A673 (cell line): ENCODE measurements at regions not wholly inside any gene's neighbourhood (a gene's known extent, or its start where the extent isn't known, plus 50 kb on each side); places are given as distances from the start of the nearest gene placed in this dataset.

Source experiments
- BruUV-seq: library from RNA; stranded (reverse); fragments of 400-500 nt; replicated peaks from 2 replicates; lab custom pipeline; 2021; lab: Mats Ljungman, UMichigan
- CTCF ChIA-PET: fragments of 300-600 bp; sonication (Branson Sonifier 250); formaldehyde crosslinking; loops from one replicate; lab custom pipeline; 2022; ENCODE audit warnings: antibody characterized with exemption; lab: Charles Lee
- POLR2A ChIA-PET: fragments of 300-600 bp; sonication (Branson Sonifier 250); formaldehyde crosslinking; loops from one replicate; lab custom pipeline; 2022; ENCODE audit warnings: antibody characterized with exemption; ENCODE audit not compliant: low non-redundant PET; lab: Charles Lee
- DNase-seq: peaks from one replicate; pipeline ENCODE4 v3.0.0-alpha.2; 2015; ENCODE audit warnings: low spot score
- H3K27ac ChIP-seq: fragments of 200-600 bp; sonication (generic); 2 replicates; pipeline ENCODE4 v1.5.1; 2016; ENCODE audit warnings: mixed run types, low read depth, mild to moderate bottlenecking, mixed read lengths, antibody characterized with exemption, low read length; ENCODE audit not compliant: poor library complexity, severe bottlenecking
- H3K27me3 ChIP-seq: fragments of 200-600 bp; sonication (generic); replicated peaks from 2 replicates; pipeline ENCODE4 v1.6.1; 2017; ENCODE audit warnings: mixed run types, low read depth, mild to moderate bottlenecking, mixed read lengths, antibody characterized with exemption, low read length; ENCODE audit not compliant: insufficient read depth, poor library complexity
- H3K36me3 ChIP-seq: fragments of 200-600 bp; sonication (generic); 2 replicates; pipeline ENCODE4 v1.6.1; 2016; ENCODE audit warnings: mixed run types, mild to moderate bottlenecking, mixed read lengths, antibody characterized with exemption, low read length; ENCODE audit not compliant: insufficient read depth, poor library complexity, severe bottlenecking
- H3K4me1 ChIP-seq: fragments of 200-600 bp; sonication (generic); 2 replicates; pipeline ENCODE4 v1.6.1; 2017; ENCODE audit warnings: mixed run types, mild to moderate bottlenecking, mixed read lengths, antibody characterized with exemption, low read length; ENCODE audit not compliant: insufficient read depth, poor library complexity, severe bottlenecking
- H3K4me3 ChIP-seq: fragments of 200-600 bp; sonication (generic); 2 replicates; pipeline ENCODE4 v1.5.1; 2016; ENCODE audit warnings: low read depth, mixed run types, mild to moderate bottlenecking, mixed read lengths, low read length; ENCODE audit not compliant: poor library complexity, severe bottlenecking
- H3K9me3 ChIP-seq: fragments of 200-600 bp; sonication (generic); 2 replicates; pipeline ENCODE4 v1.6.1; 2016; ENCODE audit warnings: mixed run types, low read depth, mild to moderate bottlenecking, mixed read lengths, antibody characterized with exemption, low read length; ENCODE audit not compliant: poor library complexity, severe bottlenecking
- CTCF ChIP-seq: fragments of 300-800, 200-600 bp; sonication (generic); conservative IDR thresholded peaks from 2 replicates; pipeline ENCODE4 v1.5.1; 2017; ENCODE audit warnings: low read depth, mild to moderate bottlenecking, antibody characterized with exemption, low read length, moderate library complexity, mixed read lengths
- EZH2 ChIP-seq: fragments of 200-600 bp; sonication (generic); IDR thresholded peaks from 2 replicates; pipeline ENCODE4 v1.6.1; 2017; ENCODE audit warnings: borderline replicate concordance, low read depth, mild to moderate bottlenecking, mixed read lengths, antibody characterized with exemption, low read length; ENCODE audit not compliant: poor library complexity, severe bottlenecking
- intact Hi-C: fragments of 100-400 bp; cut with micrococcal nuclease; formaldehyde crosslinking; loops from one replicate; pipeline ENCODE4 v1.10.0; 2022; ENCODE audit not compliant: unreplicated experiment

- Histone ChIP-seq H3K9me3 (no peaks in the 10 kb centered on the region), H3K27ac (no peak overlapping the region), H3K36me3 (no peaks in the 10 kb centered on the region), H3K27me3 (no peaks in the 10 kb centered on the region), H3K4me3 (no peak overlapping the region), H3K4me1 (no peaks in the 10 kb centered on the region)
- CTCF ChIA-PET, result no interaction called here
- POLR2A ChIA-PET, result no interaction called here
- TF ChIP-seq CTCF, result no peak
- TF ChIP-seq EZH2, result no peak
- no TSS peak for BruUV-seq
- intact Hi-C loops, result no loop called here
- no peak for DNase-seq
Observed at GRCh38 chr4:135268369-135268768, 1066.8 kb upstream of the PABPC4L start.

DNA sequence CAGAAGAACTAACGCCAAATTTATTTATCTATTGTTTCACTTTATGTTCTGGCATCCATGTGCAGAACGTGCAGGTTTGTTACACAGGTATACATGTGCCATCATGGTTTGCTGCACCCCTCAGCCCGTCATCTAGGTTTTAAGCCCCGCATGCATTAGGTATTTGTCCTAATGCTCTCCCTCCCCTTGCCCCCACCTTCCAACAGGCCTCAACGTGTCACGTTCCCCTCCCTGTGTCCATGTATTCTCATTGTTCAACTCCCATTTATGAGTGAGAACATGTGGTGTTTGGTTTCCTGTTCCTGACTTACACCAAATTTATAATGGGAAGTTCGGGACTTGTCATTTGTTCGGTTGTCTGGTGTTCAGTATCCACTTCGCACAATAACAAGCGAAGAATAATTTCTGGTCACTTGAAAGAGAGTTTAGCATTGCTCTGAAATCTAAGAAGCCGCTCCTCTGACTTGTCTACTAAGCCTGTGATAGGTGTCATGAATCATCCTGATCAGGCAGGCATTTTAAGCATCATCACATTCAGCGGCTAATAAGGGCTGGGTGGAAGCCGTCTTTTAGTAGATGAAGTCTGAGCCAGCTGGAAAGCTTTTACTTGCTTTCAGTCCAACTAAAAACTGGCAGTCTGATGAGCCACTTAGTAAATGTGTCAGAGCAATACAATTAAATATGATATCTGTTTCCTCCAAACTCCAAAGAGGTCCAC is 1065.7 kb upstream of the PABPC4L start:
- ChIA-PET POLR2A (no interaction called here), CTCF (no interaction called here)
- H3K27ac ChIP-seq, result no peak overlapping the region
- intact Hi-C loops, result no loop called here
- no peaks in the 10 kb centered on the region for H3K4me1 ChIP-seq
- no peaks in the 10 kb centered on the region for H3K36me3 ChIP-seq
- TF ChIP-seq CTCF (no peak), EZH2 (no peak)
- no peak for DNase-seq
- BruUV-seq, result no TSS peak
- H3K27me3 ChIP-seq, result no peaks in the 10 kb centered on the region
- no peak overlapping the region for H3K4me3 ChIP-seq
- H3K9me3 ChIP-seq, result no peaks in the 10 kb centered on the region

- no peak for DNase-seq
- BruUV-seq, result no TSS peak
- H3K27ac ChIP-seq, result no peak overlapping the region
Observed at GRCh38 chr4:135256111-135256510, 1054.5 kb upstream of the PABPC4L start.

More at GRCh38 chr4:135256111-135256510, 1054.5 kb upstream of the PABPC4L start:
- Histone ChIP-seq H3K4me3 (no peak overlapping the region), H3K27me3 (no peaks in the 10 kb centered on the region), H3K9me3 (no peaks in the 10 kb centered on the region), H3K4me1 (no peaks in the 10 kb centered on the region), H3K36me3 (no peaks in the 10 kb centered on the region)
- POLR2A ChIA-PET, result no interaction called here
- TF ChIP-seq CTCF (no peak), EZH2 (no peak)
- CTCF ChIA-PET, result no interaction called here
- intact Hi-C loops, result no loop called here
